ENCODE measurements at regions not wholly inside any gene's neighbourhood (a gene's known extent, or its start where the extent isn't known, plus 50 kb on each side); places are given as distances from the start of the nearest gene placed in this dataset.

DNA sequence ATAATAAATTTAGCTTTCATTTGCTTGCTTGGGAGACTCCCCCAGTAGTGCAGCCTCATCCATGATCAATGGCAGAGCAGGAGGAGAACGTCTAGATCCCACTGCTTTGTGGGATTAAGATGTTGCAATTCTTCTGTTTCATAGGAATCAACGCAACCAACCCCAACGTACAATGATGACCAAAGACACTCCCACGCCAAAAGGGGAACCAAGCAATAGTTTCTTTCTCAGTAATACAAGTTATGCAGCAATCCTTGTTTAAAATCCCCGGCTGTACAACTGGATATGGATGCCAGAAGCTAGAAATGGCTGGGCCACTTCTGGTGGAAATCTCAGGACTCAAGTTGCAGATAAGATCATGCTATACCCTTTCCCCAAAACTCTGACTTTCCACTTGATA lies 411.2 kb downstream of the VPS13C start:
- DNase-seq (no peak), ATAC-seq (ENCODE audit: insufficient read depth, low FRiP score) (no peak)
- Histone ChIP-seq H3K4me3 (no peak overlapping the region), H3K9me3 (ENCODE audit: control insufficient read depth in 4 of 4, insufficient read depth in 3 of 4, low read length in 3 of 4) (peaks cover 0 to 4% (median 0%) of the 10 kb centered on the region in 4 donors), H3K9ac (ENCODE audit: insufficient read depth in 1 of 2, low read length in 2 of 2) (no peak overlapping the region), H3K36me3 (ENCODE audit: control insufficient read depth in 4 of 4, insufficient read depth in 4 of 4, low read length in 4 of 4) (no peaks in the 10 kb centered on the region), H3K4me1 (ENCODE audit: control insufficient read depth in 5 of 5, insufficient read depth in 5 of 5, low read length in 5 of 5) (peaks cover 0 to 16% (median 0%) of the 10 kb centered on the region in 5 donors), H3K27ac (ENCODE audit: low read depth in 1 of 2, low read length in 1 of 2) (no peak overlapping the region), H3K27me3 (ENCODE audit: control insufficient read depth in 3 of 3, insufficient read depth in 3 of 3, low read length in 2 of 3) (peaks cover 0 to 4% (median 2%) of the 10 kb centered on the region in 3 donors)
- TF ChIP-seq, protein P1, sequence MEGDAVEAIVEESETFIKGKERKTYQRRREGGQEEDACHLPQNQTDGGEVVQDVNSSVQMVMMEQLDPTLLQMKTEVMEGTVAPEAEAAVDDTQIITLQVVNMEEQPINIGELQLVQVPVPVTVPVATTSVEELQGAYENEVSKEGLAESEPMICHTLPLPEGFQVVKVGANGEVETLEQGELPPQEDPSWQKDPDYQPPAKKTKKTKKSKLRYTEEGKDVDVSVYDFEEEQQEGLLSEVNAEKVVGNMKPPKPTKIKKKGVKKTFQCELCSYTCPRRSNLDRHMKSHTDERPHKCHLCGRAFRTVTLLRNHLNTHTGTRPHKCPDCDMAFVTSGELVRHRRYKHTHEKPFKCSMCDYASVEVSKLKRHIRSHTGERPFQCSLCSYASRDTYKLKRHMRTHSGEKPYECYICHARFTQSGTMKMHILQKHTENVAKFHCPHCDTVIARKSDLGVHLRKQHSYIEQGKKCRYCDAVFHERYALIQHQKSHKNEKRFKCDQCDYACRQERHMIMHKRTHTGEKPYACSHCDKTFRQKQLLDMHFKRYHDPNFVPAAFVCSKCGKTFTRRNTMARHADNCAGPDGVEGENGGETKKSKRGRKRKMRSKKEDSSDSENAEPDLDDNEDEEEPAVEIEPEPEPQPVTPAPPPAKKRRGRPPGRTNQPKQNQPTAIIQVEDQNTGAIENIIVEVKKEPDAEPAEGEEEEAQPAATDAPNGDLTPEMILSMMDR (IDR thresholded peaks at IDR 0.05; ENCODE audit: control extremely low read depth, extremely low read depth): no peak
- 47 to 68% methylated on average over 5 of the region's 5 CpGs for WGBS, 2 donors

DNA sequence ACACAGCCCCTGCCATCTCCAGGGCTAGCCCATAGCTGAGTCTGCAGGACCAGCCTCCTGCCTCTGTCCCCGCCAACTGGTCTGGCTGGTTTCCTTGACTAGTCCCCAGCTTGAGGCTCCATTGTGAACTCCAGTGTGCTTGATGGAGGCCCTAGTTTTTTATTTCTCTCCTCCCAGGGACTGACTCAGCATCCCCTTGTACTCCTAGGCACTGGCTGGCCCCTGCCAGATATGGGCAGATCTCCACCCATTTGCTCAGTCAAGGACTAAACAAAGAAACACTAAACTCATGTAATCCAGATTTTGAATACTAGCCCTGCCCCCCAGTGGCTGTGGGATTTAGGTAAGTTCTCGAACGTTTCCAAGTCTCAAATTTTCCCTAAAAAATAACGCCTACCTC lies 415.4 kb upstream of the RORA start:
- WGBS, 2 donors: 82% methylated on average over 4 of the region's 4 CpGs
- no peak overlapping the region for H3K27ac ChIP-seq (ENCODE audit: low read depth in 1 of 2, low read length in 1 of 2)
- H3K27me3 ChIP-seq (ENCODE audit: control insufficient read depth in 3 of 3, insufficient read depth in 3 of 3, low read length in 2 of 3): peaks cover 0 to 4% (median 2%) of the 10 kb centered on the region in 3 donors
- H3K9ac ChIP-seq (ENCODE audit: insufficient read depth in 1 of 2, low read length in 2 of 2): no peak overlapping the region
- H3K9me3 ChIP-seq (ENCODE audit: control insufficient read depth in 4 of 4, insufficient read depth in 3 of 4, low read length in 3 of 4): peaks cover 0 to 2% (median 0%) of the 10 kb centered on the region in 4 donors
- no peak overlapping the region for H3K4me3 ChIP-seq
- peak; percentile 60 to 77 (median 66) for DNase-seq
- H3K4me1 ChIP-seq (ENCODE audit: control insufficient read depth in 5 of 5, insufficient read depth in 5 of 5, low read length in 5 of 5): peaks cover 0 to 12% (median 0%) of the 10 kb centered on the region in 5 donors
- no peak for ATAC-seq (ENCODE audit: insufficient read depth, low FRiP score)
- TF ChIP-seq, protein P1 (IDR thresholded peaks at IDR 0.05; ENCODE audit: control extremely low read depth, extremely low read depth): no peak
- no peaks in the 10 kb centered on the region for H3K36me3 ChIP-seq (ENCODE audit: control insufficient read depth in 4 of 4, insufficient read depth in 4 of 4, low read length in 4 of 4)

DNA sequence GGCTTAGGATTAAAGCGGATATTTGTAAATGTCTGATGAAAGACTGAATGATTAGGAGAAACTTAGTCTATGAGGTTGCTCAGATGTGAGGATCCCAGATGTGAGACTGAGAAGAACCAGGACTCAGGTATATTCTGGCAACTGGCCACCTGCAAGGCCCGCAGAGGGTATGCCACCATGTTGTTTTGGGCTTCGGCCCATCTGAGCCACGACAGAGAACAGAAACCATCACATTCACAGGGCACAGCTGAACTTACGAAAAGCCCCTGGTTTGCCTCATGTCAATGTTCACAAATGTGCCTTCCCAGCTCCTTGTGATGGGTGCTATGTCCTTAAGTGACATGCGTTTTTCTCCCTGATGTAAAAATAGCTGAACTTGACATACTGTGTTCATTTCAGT lies 412.5 kb upstream of the RORA start:
- TF ChIP-seq, protein P1 (IDR thresholded peaks at IDR 0.05; ENCODE audit: control extremely low read depth, extremely low read depth): no peak
- Histone ChIP-seq H3K4me1 (ENCODE audit: control insufficient read depth in 5 of 5, insufficient read depth in 5 of 5, low read length in 5 of 5) (peaks cover 0 to 12% (median 0%) of the 10 kb centered on the region in 5 donors), H3K9ac (ENCODE audit: insufficient read depth in 1 of 2, low read length in 2 of 2) (no peak overlapping the region), H3K9me3 (ENCODE audit: control insufficient read depth in 4 of 4, insufficient read depth in 3 of 4, low read length in 3 of 4) (peaks cover 0 to under 1% (median 0%) of the 10 kb centered on the region in 4 donors), H3K27me3 (ENCODE audit: control insufficient read depth in 3 of 3, insufficient read depth in 3 of 3, low read length in 2 of 3) (no peaks in the 10 kb centered on the region), H3K27ac (ENCODE audit: low read depth in 1 of 2, low read length in 1 of 2) (no peak overlapping the region), H3K36me3 (ENCODE audit: control insufficient read depth in 4 of 4, insufficient read depth in 4 of 4, low read length in 4 of 4) (no peaks in the 10 kb centered on the region), H3K4me3 (no peak overlapping the region)
- no peak for ATAC-seq (ENCODE audit: insufficient read depth, low FRiP score)
- DNase-seq: no peak
- 93 to 95% methylated on average over 6 of the region's 6 CpGs for WGBS, 2 donors

DNA sequence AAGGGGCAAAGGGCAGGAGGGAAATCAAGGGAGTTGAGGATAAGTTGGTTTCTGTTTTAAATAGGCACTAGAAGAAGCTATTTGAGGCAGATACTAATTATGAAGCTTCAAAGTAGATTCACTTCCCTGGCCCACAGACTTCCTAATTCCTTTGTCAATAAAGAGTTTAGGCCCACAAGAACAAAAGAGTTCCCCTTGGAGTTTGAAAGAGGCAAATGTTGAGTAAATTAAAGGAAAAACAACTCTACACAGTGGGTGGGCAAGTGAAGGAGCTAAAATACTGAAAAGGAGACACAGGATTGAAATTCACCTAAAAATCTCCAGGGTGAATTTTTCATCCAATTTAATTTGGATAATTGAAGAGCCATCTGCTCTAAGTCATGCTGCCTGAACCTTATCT lies 411.7 kb upstream of the RORA start:
- Histone ChIP-seq H3K27ac (ENCODE audit: low read depth in 1 of 2, low read length in 1 of 2) (no peak overlapping the region), H3K27me3 (ENCODE audit: control insufficient read depth in 3 of 3, insufficient read depth in 3 of 3, low read length in 2 of 3) (no peaks in the 10 kb centered on the region), H3K4me3 (no peak overlapping the region), H3K36me3 (ENCODE audit: control insufficient read depth in 4 of 4, insufficient read depth in 4 of 4, low read length in 4 of 4) (no peaks in the 10 kb centered on the region), H3K9ac (ENCODE audit: insufficient read depth in 1 of 2, low read length in 2 of 2) (no peak overlapping the region), H3K4me1 (ENCODE audit: control insufficient read depth in 5 of 5, insufficient read depth in 5 of 5, low read length in 5 of 5) (peaks cover 0 to 12% (median 0%) of the 10 kb centered on the region in 5 donors), H3K9me3 (ENCODE audit: control insufficient read depth in 4 of 4, insufficient read depth in 3 of 4, low read length in 3 of 4) (no peaks in the 10 kb centered on the region)
- TF ChIP-seq, protein P1 (IDR thresholded peaks at IDR 0.05; ENCODE audit: control extremely low read depth, extremely low read depth): no peak
- DNase-seq (no peak), ATAC-seq (ENCODE audit: insufficient read depth, low FRiP score) (no peak)

Measured in lung (tissue), 11 donors.